HCEC 1CT (cell line): ENCODE measurements at regions not wholly inside any gene's neighbourhood (a gene's known extent, or its start where the extent isn't known, plus 50 kb on each side); places are given as distances from the start of the nearest gene placed in this dataset.

Experiments used
- DNase-seq: peaks from one replicate; pipeline ENCODE4 v3.0.0-alpha.2; 2017

GRCh38 chr2:163812926-163813520 is 77.2 kb upstream of the FIGN start:
- no peak for DNase-seq

- no peak for DNase-seq
Observed at GRCh38 chr2:163808406-163808805, 72.6 kb upstream of the FIGN start.

- DNase-seq: no peak
Observed at GRCh38 chr2:163802284-163802683, 66.5 kb upstream of the FIGN start.

GRCh38 chr2:163801486-163801885 is 65.7 kb upstream of the FIGN start:
- DNase-seq: no peak

GRCh38 chr2:163800951-163801381 is 65.2 kb upstream of the FIGN start:
- peak; percentile 41 for DNase-seq

GRCh38 chr2:163799807-163800206 is 64.0 kb upstream of the FIGN start:
- no peak for DNase-seq

- no peak for DNase-seq
Observed at GRCh38 chr2:163794635-163795034, 58.8 kb upstream of the FIGN start.
